Lower leg skin (tissue), 3 donors: ENCODE measurements at regions not wholly inside any gene's neighbourhood (a gene's known extent, or its start where the extent isn't known, plus 50 kb on each side); places are given as distances from the start of the nearest gene placed in this dataset.

Experiments used
- POLR2A ChIP-seq, 2 donors: fragments of 450-650 bp; IDR thresholded peaks; one replicate each; pipeline ENCODE4 v1.6.1; 2016 to 2017; ENCODE audit warnings: antibody characterized with exemption in 2 of 2, mild to moderate bottlenecking in 1 of 2, moderate library complexity in 1 of 2
- TF ChIP-seq, protein P1 (sequence below), 3 donors: fragments of 450-650 bp; IDR thresholded peaks; one replicate each; pipeline ENCODE4 v1.5.1; 2016; ENCODE audit warnings: antibody characterized with exemption in 3 of 3, mild to moderate bottlenecking in 3 of 3, moderate library complexity in 2 of 3

DNA sequence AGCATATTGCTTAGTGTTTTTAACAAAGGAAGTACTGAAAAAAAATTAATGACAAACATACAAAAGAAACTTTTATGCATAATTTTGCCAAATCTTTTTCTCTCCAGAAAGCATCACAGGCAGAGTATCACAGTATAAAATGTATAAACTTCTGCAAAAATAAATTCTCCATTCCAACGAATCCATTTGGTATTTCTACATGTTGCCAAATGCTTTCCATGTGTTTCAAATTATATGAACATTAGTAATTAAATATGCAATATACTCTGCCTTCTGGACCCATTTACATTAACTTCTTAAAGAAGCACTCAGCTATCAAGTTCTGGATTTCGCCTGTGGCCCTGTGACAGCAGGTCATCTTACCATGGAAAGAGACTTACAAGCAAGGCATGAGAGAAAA, 189.1 kb upstream of the ALCAM start:
- TF ChIP-seq, protein P1, sequence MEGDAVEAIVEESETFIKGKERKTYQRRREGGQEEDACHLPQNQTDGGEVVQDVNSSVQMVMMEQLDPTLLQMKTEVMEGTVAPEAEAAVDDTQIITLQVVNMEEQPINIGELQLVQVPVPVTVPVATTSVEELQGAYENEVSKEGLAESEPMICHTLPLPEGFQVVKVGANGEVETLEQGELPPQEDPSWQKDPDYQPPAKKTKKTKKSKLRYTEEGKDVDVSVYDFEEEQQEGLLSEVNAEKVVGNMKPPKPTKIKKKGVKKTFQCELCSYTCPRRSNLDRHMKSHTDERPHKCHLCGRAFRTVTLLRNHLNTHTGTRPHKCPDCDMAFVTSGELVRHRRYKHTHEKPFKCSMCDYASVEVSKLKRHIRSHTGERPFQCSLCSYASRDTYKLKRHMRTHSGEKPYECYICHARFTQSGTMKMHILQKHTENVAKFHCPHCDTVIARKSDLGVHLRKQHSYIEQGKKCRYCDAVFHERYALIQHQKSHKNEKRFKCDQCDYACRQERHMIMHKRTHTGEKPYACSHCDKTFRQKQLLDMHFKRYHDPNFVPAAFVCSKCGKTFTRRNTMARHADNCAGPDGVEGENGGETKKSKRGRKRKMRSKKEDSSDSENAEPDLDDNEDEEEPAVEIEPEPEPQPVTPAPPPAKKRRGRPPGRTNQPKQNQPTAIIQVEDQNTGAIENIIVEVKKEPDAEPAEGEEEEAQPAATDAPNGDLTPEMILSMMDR (IDR thresholded peaks at IDR 0.05), result no peak
- no peak for TF ChIP-seq POLR2A (IDR thresholded peaks at IDR 0.05)
